Upper lobe of right lung (tissue), 1 donor: ENCODE measurements at regions not wholly inside any gene's neighbourhood (a gene's known extent, or its start where the extent isn't known, plus 50 kb on each side); places are given as distances from the start of the nearest gene placed in this dataset.

Experiments
- ATAC-seq: fragments of 200-7000 bp; cut with Tn5 transposase; one replicate; pipeline ENCODE4 v1.9.1; 2020; ENCODE audit warnings: mild to moderate bottlenecking, moderate library complexity
- DNase-seq: peaks from one replicate; pipeline ENCODE4 v3.0.0-alpha.2; 2020
- H3K27ac ChIP-seq: fragments of 200-600 bp; one replicate; pipeline ENCODE4 v1.8.0; 2022
- H3K27me3 ChIP-seq: fragments of 200-600 bp; one replicate; pipeline ENCODE4 v1.8.0; 2022; ENCODE audit warnings: mild to moderate bottlenecking
- H3K36me3 ChIP-seq: fragments of 200-600 bp; one replicate; pipeline ENCODE4 v1.8.0; 2022
- H3K4me1 ChIP-seq: fragments of 200-600 bp; one replicate; pipeline ENCODE4 v1.8.0; 2022
- H3K4me3 ChIP-seq: fragments of 200-600 bp; one replicate; pipeline ENCODE4 v1.8.0; 2022; ENCODE audit warnings: mild to moderate bottlenecking
- H3K9me3 ChIP-seq: fragments of 200-600 bp; one replicate; pipeline ENCODE4 v1.8.0; 2022
- CTCF ChIP-seq: fragments of 200-600 bp; IDR thresholded peaks from one replicate; pipeline ENCODE4 v1.8.0; 2022; ENCODE audit warnings: antibody characterized with exemption
- intact Hi-C: fragments of 100-400 bp; cut with DNase I; formaldehyde crosslinking; loops from one replicate; pipeline ENCODE4 v1.11.0; 2022
- donor health status: DM: no; HTN: yes; CAD: no; lungs with severe emphysema.

DNA sequence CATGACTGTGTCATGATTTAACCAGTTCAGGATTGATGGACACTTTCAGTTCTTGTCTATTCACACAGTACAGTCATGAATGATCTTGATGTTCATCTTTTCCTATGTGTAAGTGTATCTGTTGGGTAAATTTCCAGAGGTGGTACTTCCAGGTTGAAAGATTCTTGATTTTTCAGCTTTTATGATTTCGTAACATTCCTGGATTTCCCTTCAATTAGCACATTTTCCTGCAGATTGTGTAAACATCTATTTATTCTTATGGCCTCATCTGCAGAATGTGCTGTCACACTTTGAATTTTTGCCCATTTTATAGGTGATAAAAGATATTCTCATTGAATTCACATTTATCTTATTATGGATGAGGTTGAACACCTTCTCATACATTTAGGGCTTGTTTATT is 222.0 kb upstream of the FOXQ1 start:
- ATAC-seq, result no peak
- DNase-seq, result no peak
- H3K4me1 ChIP-seq, result peaks cover 6% of the 10 kb centered on the region
- no peak overlapping the region for H3K4me3 ChIP-seq
- H3K27me3 ChIP-seq, result no peaks in the 10 kb centered on the region
- no peak for TF ChIP-seq CTCF
- no peaks in the 10 kb centered on the region for H3K9me3 ChIP-seq
- intact Hi-C loops, result no loop called here
- no peak overlapping the region for H3K27ac ChIP-seq
- H3K36me3 ChIP-seq, result no peaks in the 10 kb centered on the region

DNA sequence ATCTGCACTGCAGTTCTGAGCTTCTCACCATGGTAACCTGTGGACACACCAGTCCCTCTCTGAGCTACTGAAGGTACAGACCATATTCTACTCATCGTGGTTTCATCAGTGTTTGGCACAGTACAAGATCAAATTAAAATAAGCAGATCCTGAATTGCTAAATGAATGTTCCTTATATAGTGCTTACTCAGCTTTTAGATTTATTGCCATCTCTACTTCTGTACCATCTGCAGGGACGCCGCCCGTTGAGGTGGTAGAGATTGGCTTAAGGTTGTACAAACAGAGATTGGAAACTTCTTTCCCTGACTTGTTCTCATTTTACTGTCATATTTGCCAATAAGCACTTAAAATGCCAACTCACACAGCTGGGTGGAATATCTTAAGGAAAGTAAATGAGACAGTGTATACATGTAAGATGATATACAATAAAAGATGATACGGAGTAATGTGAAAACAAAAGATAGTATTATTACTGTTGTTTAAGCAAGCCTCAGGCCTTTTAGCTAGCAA is 223.4 kb upstream of the FOXQ1 start:
- Histone ChIP-seq H3K36me3 (no peaks in the 10 kb centered on the region), H3K27me3 (no peaks in the 10 kb centered on the region), H3K9me3 (no peaks in the 10 kb centered on the region), H3K4me3 (no peak overlapping the region), H3K27ac (no peak overlapping the region), H3K4me1 (no peaks in the 10 kb centered on the region)
- ATAC-seq (no peak), DNase-seq (no peak)
- TF ChIP-seq CTCF, result no peak
- intact Hi-C loops, result no loop called here

- peak; percentile 69 for ATAC-seq
- no peak for DNase-seq
- no peak overlapping the region for H3K27ac ChIP-seq
- H3K9me3 ChIP-seq, result no peaks in the 10 kb centered on the region
- no peak for TF ChIP-seq CTCF
- H3K36me3 ChIP-seq, result no peaks in the 10 kb centered on the region
- no peaks in the 10 kb centered on the region for H3K4me1 ChIP-seq
- H3K4me3 ChIP-seq, result no peak overlapping the region
- intact Hi-C loops, result no loop called here
- no peaks in the 10 kb centered on the region for H3K27me3 ChIP-seq
These were observed 224.6 kb upstream of the FOXQ1 start for GRCh38 chr6:1087154-1087843.

- Histone ChIP-seq H3K27me3 (no peaks in the 10 kb centered on the region), H3K36me3 (no peaks in the 10 kb centered on the region), H3K4me1 (peaks cover under 1% of the 10 kb centered on the region), H3K4me3 (no peak overlapping the region), H3K27ac (no peak overlapping the region), H3K9me3 (no peaks in the 10 kb centered on the region)
- no peak for TF ChIP-seq CTCF
- DNase-seq, result no peak
- intact Hi-C loops, result no loop called here
- no peak for ATAC-seq
These were observed 225.3 kb upstream of the FOXQ1 start for GRCh38 chr6:1086446-1087153.

DNA sequence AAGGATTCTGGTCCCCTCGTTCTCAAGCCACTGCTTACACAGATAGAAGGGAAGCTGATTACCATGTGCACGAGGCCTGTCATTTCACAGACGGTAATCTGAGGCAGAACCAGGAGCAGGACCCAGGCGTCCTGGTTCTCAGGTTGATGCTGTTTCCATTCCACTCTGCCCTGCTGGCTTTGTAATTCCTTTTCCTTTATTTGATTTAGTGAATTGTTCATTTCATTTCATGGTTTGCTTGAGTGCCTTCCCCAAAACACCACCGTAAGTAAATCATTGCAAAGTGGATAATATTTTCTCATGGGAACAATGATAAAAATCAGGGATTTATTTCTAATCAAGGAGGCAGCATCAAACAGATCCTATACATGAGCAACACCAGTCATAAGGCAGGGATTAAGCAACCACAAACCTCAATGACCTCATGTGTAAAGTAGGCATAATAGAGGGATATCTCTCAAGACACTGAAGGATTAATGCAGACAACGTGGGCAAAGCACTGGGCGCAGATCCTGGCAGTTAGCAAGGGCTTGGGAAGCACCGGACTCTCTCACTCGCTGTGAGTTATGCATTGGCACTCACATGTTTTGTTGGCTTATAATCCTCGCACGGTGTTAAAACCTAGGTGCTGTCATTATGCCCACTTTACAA is 229.5 kb upstream of the FOXQ1 start:
- Histone ChIP-seq H3K36me3 (no peaks in the 10 kb centered on the region), H3K4me1 (peaks cover 9% of the 10 kb centered on the region), H3K27me3 (no peaks in the 10 kb centered on the region), H3K27ac (peak overlapping the region; percentile 12), H3K4me3 (no peak overlapping the region), H3K9me3 (no peaks in the 10 kb centered on the region)
- TF ChIP-seq CTCF, result no peak
- no peak for DNase-seq
- intact Hi-C loops, result no loop called here
- no peak for ATAC-seq
